Osteoblast (primary cell): ENCODE measurements at regions not wholly inside any gene's neighbourhood (a gene's known extent, or its start where the extent isn't known, plus 50 kb on each side); places are given as distances from the start of the nearest gene placed in this dataset.

Experiments
- DNase-seq: peaks from one replicate; pipeline ENCODE4 v3.0.0; 2011; ENCODE audit warnings: low spot score, mixed read lengths; ENCODE audit not compliant: insufficient read length; ENCODE audit errors: missing footprints
- H2AFZ ChIP-seq: 2 replicates; pipeline ENCODE4 v1.6.0; 2011; ENCODE audit warnings: mild to moderate bottlenecking, low read length
- H3K27ac ChIP-seq: 2 replicates; pipeline ENCODE4 v1.5.1; 2011; ENCODE audit warnings: mild to moderate bottlenecking, low read depth, low read length, moderate library complexity
- H3K27me3 ChIP-seq: 2 replicates; pipeline ENCODE4 v1.6.0; 2012; ENCODE audit warnings: mild to moderate bottlenecking, control low read depth, inconsistent platforms, low read length, moderate library complexity; ENCODE audit not compliant: insufficient read depth
- H3K36me3 ChIP-seq: 2 replicates; pipeline ENCODE4 v1.5.1; 2011; ENCODE audit warnings: mild to moderate bottlenecking, low read length, control low read depth, moderate library complexity; ENCODE audit not compliant: insufficient read depth
- H3K4me1 ChIP-seq: 2 replicates; pipeline ENCODE4 v1.5.1; 2011; ENCODE audit warnings: mild to moderate bottlenecking, low read length, control low read depth, moderate library complexity; ENCODE audit not compliant: insufficient read depth
- H3K4me2 ChIP-seq: 2 replicates; pipeline ENCODE4 v1.6.0; 2011; ENCODE audit warnings: mild to moderate bottlenecking, low read length; ENCODE audit not compliant: insufficient read depth
- H3K4me3 ChIP-seq: fragments of 200-600 bp; sonication (generic); 3 replicates; pipeline ENCODE4 v1.5.1; 2012; ENCODE audit warnings: mild to moderate bottlenecking, low read length, inconsistent platforms; ENCODE audit not compliant: insufficient read depth
- H3K79me2 ChIP-seq: 2 replicates; pipeline ENCODE4 v1.6.0; 2012; ENCODE audit warnings: mild to moderate bottlenecking, low read length, control low read depth, inconsistent platforms; ENCODE audit not compliant: insufficient read depth
- H3K9me3 ChIP-seq: 2 replicates; pipeline ENCODE4 v1.5.1; 2011; ENCODE audit warnings: low read depth, low read length, control low read depth
- H4K20me1 ChIP-seq: 2 replicates; pipeline ENCODE4 v1.6.0; 2012; ENCODE audit warnings: mild to moderate bottlenecking, low read length, control low read depth; ENCODE audit not compliant: insufficient read depth
- CTCF ChIP-seq: IDR thresholded peaks from 2 replicates; pipeline ENCODE4 v1.5.1; 2011; ENCODE audit warnings: mild to moderate bottlenecking, low read depth, low read length, moderate library complexity; ENCODE audit errors: extremely low read depth

DNA sequence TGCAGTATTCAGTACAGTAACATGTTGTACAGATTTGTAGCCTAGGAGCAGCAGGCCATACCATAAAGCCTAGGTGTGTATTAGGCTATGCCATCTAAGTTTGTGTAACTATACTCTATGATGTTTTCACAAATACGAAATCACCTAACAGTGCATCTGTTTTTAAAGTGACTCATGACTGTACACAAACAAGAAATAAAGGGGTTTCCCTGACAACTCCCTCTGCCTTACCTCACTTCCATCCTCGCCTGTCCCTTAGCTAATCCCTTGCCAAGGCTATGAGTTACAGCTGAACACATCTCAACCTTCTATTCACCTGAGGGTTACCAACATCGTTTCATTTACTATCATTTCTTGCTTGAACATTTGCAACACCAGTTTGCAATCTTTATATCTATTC, 78.6 kb upstream of the RPRM start:
- Histone ChIP-seq H3K4me1 (no peaks in the 10 kb centered on the region), H3K27ac (no peak overlapping the region), H4K20me1 (no peaks in the 10 kb centered on the region), H2AFZ (no peak overlapping the region), H3K79me2 (no peaks in the 10 kb centered on the region), H3K27me3 (no peaks in the 10 kb centered on the region), H3K4me3 (no peak overlapping the region), H3K9me3 (no peaks in the 10 kb centered on the region), H3K4me2 (no peak overlapping the region), H3K36me3 (no peaks in the 10 kb centered on the region)
- TF ChIP-seq CTCF = no peak
- DNase-seq = no peak

DNA sequence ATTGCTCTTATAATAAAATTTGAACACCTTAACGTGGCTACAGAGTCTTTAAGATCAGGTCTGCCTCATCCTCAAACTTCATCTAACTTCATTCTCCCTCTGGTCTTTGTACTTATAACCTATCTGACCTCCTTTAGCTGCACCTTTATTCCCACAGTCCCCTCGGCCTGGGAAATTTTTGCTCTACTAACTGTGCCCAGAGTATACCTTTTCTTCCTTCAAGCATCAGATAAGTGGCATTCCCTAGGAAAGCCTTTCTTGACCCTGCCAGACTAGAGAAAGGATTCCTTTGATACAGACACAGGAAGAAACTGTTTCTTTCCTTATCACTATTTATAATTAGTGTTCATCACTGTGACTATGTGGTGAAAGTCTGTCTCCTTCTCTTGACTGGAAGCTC, 79.2 kb upstream of the RPRM start:
- Histone ChIP-seq H3K4me3 (no peak overlapping the region), H3K9me3 (no peaks in the 10 kb centered on the region), H4K20me1 (no peaks in the 10 kb centered on the region), H3K79me2 (no peaks in the 10 kb centered on the region), H2AFZ (no peak overlapping the region), H3K27me3 (no peaks in the 10 kb centered on the region), H3K4me1 (no peaks in the 10 kb centered on the region), H3K27ac (no peak overlapping the region), H3K4me2 (no peak overlapping the region), H3K36me3 (no peaks in the 10 kb centered on the region)
- no peak for DNase-seq
- no peak for TF ChIP-seq CTCF

- Histone ChIP-seq H4K20me1 (no peaks in the 10 kb centered on the region), H3K79me2 (no peaks in the 10 kb centered on the region), H3K4me3 (no peak overlapping the region), H3K36me3 (no peaks in the 10 kb centered on the region), H3K27ac (no peak overlapping the region), H2AFZ (no peak overlapping the region), H3K4me2 (no peak overlapping the region), H3K9me3 (no peaks in the 10 kb centered on the region), H3K27me3 (no peaks in the 10 kb centered on the region), H3K4me1 (no peaks in the 10 kb centered on the region)
- TF ChIP-seq CTCF = no peak
- DNase-seq = no peak
Observed at GRCh38 chr2:153558247-153558646, 79.7 kb upstream of the RPRM start.

DNA sequence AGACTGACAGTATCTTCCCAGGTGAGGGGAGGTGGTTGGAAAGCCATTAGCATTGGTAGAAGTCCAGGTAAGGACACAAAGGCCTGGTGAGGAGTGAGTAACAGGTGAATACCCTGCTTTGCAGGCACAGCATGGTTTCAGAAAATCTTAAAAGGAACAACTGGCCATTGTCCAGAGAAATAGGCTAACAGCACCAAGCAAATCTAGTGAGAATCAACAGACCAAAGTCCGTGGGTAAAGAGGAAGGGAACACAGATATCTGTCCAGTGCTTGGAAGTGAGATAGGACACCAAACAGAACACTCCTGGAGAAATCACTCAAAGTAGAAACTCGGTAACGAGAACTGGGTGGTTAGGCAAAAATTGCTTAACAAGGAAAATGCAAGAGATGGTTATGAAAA, 88.8 kb upstream of the RPRM start:
- Histone ChIP-seq H3K79me2 (no peaks in the 10 kb centered on the region), H2AFZ (no peak overlapping the region), H3K27me3 (no peaks in the 10 kb centered on the region), H3K27ac (no peak overlapping the region), H3K4me1 (no peaks in the 10 kb centered on the region), H3K4me3 (no peak overlapping the region), H3K36me3 (no peaks in the 10 kb centered on the region), H4K20me1 (no peaks in the 10 kb centered on the region), H3K4me2 (no peak overlapping the region), H3K9me3 (peaks cover 2% of the 10 kb centered on the region)
- no peak for DNase-seq
- no peak for TF ChIP-seq CTCF
